ENCODE measurements at regions not wholly inside any gene's neighbourhood (a gene's known extent, or its start where the extent isn't known, plus 50 kb on each side); places are given as distances from the start of the nearest gene placed in this dataset.

- no peak for TF ChIP-seq POLR2AphosphoS5 (IDR thresholded peaks at IDR 0.05)
- no peak for TF ChIP-seq POLR2A (IDR thresholded peaks at IDR 0.05)
- TF ChIP-seq CTCF (IDR thresholded peaks at IDR 0.05), result no peak
- no peak for TF ChIP-seq EP300 (IDR thresholded peaks at IDR 0.05)
These were observed 68.4 kb upstream of the NR2F2 start for GRCh38 chr15:96262097-96262496.
